Small intestine (tissue), 7 donors: ENCODE measurements at regions not wholly inside any gene's neighbourhood (a gene's known extent, or its start where the extent isn't known, plus 50 kb on each side); places are given as distances from the start of the nearest gene placed in this dataset.

ENCODE experiments used
- DNase-seq, 2 donors: peaks; one replicate each; pipeline versions ENCODE4 v3.0.0 to v3.0.0-alpha.2; 2013
- FAIRE-seq: peaks from 2 replicates; lab custom pipeline; 2012; peaks lifted over from hg19 to GRCh38; lab: Jason Lieb, UNC
- H3K27ac ChIP-seq, 3 donors: one replicate each; pipeline ENCODE4 v1.5.1; 2013; ENCODE audit warnings: low read length in 2 of 3, mild to moderate bottlenecking in 2 of 3, control low read depth in 1 of 3, inconsistent platforms in 1 of 3, low read depth in 1 of 3, moderate library complexity in 1 of 3
- H3K27me3 ChIP-seq, 3 donors: one replicate each; pipeline ENCODE4 v1.6.1; 2013; ENCODE audit warnings: low read length in 3 of 3, inconsistent platforms in 1 of 3; ENCODE audit not compliant: control insufficient read depth in 3 of 3, insufficient read depth in 3 of 3
- H3K36me3 ChIP-seq, 3 donors: one replicate each; pipeline ENCODE4 v1.6.1; 2013; ENCODE audit warnings: low read length in 3 of 3, inconsistent platforms in 1 of 3, low read depth in 1 of 3, mild to moderate bottlenecking in 1 of 3, moderate library complexity in 1 of 3; ENCODE audit not compliant: control insufficient read depth in 3 of 3, insufficient read depth in 2 of 3
- H3K4me1 ChIP-seq, 3 donors: one replicate each; pipeline ENCODE4 v1.6.1; 2013; ENCODE audit warnings: low read length in 2 of 3, inconsistent platforms in 1 of 3, low read depth in 1 of 3, mild to moderate bottlenecking in 1 of 3, moderate library complexity in 1 of 3; ENCODE audit not compliant: control insufficient read depth in 3 of 3, insufficient read depth in 2 of 3
- H3K4me3 ChIP-seq, 3 donors: one replicate each; pipeline ENCODE4 v1.5.1; 2013; ENCODE audit warnings: low read length in 3 of 3, control low read depth in 1 of 3, inconsistent platforms in 1 of 3, low read depth in 1 of 3, mild to moderate bottlenecking in 1 of 3, moderate library complexity in 1 of 3
- H3K9me3 ChIP-seq, 2 donors: one replicate each; pipeline ENCODE4 v1.6.1; 2013; ENCODE audit warnings: low read depth in 1 of 2, low read length in 1 of 2; ENCODE audit not compliant: control insufficient read depth in 2 of 2, insufficient read depth in 1 of 2
- WGBS, 3 donors: extraction: QIAGEN DNeasy Blood & Tissue Kit; methylation state at CpG; one replicate each; pipeline ENCODE4 v1.1.7; 2013; 5-methylcytosine and 5-hydroxymethylcytosine counted together
- donor health status: healthy with polysubstance abuse.
- donor health status: control.
- donor health status: control.
- donor health status: Bipolar disorder and iron deficiency.
- donor health status: healthy.

DNA sequence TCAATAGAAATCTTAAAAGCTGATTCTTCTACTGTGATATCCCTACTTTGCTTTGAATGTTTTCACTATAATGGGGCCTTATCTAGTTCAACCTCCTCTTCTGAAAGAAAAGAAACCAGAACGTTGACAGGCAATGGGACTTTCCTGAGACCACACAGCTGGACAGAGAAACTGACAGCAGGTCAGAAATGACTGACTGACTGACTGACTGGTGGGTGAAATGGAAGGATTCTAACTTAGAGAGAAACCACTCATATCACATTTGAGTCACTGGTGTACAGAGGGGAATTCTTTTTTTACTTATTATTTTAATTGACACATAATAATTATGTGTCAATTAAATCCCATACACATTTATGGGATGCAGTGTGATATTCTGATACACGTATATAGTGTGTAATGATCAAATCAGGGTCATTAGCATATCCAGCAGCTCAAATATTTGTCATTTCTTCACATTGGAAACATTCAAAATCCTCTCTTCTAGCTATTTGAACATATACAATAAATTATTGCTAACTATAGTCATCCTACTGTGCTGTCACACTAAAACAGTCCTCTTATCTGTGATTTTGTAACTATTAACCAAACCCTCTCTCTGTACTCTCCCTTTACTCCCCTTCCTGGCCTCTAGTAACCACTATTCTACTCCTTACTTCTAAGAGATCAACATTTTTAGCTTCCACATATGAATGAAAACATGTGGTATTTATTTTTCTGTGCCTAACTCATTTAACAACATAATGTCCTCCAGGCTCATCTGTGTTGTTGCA lies 64.8 kb upstream of the NRSN1 start:
- H3K9me3 ChIP-seq, result no peaks in the 10 kb centered on the region
- no peaks in the 10 kb centered on the region for H3K27me3 ChIP-seq
- FAIRE-seq (no peak), DNase-seq (no peak)
- 56 to 59% (median 56%) methylated on average over 2 of the region's 2 CpGs for WGBS, 3 donors
- H3K36me3 ChIP-seq, result no peaks in the 10 kb centered on the region
- no peak overlapping the region for H3K27ac ChIP-seq
- H3K4me1 ChIP-seq, result no peaks in the 10 kb centered on the region
- no peak overlapping the region for H3K4me3 ChIP-seq

DNA sequence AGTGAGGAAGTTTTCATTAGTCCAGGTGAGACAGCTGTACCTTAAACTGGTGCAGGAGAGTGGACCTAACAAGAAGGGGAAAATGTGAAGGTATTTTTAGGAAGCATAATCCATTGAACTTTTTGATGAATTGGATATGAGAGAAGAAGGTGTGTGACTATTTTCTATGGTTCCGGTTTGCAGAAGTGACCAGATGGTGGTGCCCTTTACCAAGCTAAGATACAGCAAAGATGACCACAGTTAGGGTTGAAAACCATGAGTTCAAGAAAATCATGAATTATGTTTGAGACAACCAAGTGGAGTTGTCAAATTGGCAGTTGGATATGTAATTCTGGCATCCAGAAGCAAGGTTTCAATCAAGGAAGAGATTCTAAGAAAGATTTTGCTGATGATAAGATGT lies 61.9 kb upstream of the NRSN1 start:
- no peaks in the 10 kb centered on the region for H3K36me3 ChIP-seq
- no peak for FAIRE-seq
- H3K4me1 ChIP-seq, result no peaks in the 10 kb centered on the region
- H3K27ac ChIP-seq, result no peak overlapping the region
- H3K27me3 ChIP-seq, result no peaks in the 10 kb centered on the region
- 45 to 59% (median 48%) methylated on average over 1 of the region's 1 CpG for WGBS, 3 donors
- peak in 1 of 2 donors; percentile 49 for DNase-seq
- no peak overlapping the region for H3K4me3 ChIP-seq
- H3K9me3 ChIP-seq, result no peaks in the 10 kb centered on the region

DNA sequence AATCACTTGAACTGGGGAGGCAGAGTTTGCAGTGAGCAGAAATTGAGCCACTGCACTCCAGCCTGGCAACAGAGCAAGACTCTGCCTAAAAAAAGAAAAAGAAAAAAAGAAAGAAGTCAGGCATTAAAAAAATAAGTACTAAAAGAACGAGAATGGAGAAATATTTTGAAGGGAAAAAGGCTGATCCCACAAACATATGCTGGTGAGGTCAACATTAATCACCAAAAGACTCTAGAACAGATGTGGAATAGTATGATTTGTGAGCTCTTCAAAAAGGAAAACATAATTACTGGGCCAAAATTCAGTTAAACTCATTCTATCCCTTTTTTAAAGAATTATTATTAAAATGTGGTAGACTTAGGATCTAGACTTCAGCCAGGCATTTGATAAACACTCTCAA lies 61.2 kb upstream of the NRSN1 start:
- no peak for DNase-seq
- no peak overlapping the region for H3K4me3 ChIP-seq
- WGBS, 3 donors, result 45 to 61% (median 58%) methylated on average over 1 of the region's 1 CpG
- no peak overlapping the region for H3K27ac ChIP-seq
- H3K4me1 ChIP-seq, result no peaks in the 10 kb centered on the region
- H3K9me3 ChIP-seq, result no peaks in the 10 kb centered on the region
- no peaks in the 10 kb centered on the region for H3K36me3 ChIP-seq
- FAIRE-seq, result no peak
- H3K27me3 ChIP-seq, result no peaks in the 10 kb centered on the region

DNA sequence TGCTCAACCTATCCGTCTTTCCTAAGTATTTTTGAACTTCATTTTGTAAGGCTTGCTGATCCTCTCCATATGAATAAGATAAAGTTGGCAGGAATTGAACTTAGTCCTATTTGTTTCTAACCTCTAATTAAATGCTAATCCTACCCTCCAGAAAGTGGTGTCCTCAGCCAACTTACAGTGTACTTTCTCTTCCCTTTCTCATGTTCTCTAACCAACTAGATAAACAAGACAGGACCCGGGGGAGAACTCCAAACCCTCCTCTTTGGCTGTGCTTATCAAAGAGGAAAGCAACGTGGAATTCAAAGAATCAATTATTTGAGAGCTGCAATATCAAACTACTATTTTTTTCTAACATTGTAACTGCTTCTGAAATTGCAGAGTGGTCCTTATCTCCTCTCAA lies 56.5 kb upstream of the NRSN1 start:
- no peak for DNase-seq
- H3K4me1 ChIP-seq, result no peaks in the 10 kb centered on the region
- FAIRE-seq, result no peak
- WGBS, 3 donors, result 40 to 46% (median 42%) methylated on average over 3 of the region's 3 CpGs
- H3K27me3 ChIP-seq, result no peaks in the 10 kb centered on the region
- no peaks in the 10 kb centered on the region for H3K36me3 ChIP-seq
- no peak overlapping the region for H3K4me3 ChIP-seq
- H3K9me3 ChIP-seq, result no peaks in the 10 kb centered on the region
- no peak overlapping the region for H3K27ac ChIP-seq

DNA sequence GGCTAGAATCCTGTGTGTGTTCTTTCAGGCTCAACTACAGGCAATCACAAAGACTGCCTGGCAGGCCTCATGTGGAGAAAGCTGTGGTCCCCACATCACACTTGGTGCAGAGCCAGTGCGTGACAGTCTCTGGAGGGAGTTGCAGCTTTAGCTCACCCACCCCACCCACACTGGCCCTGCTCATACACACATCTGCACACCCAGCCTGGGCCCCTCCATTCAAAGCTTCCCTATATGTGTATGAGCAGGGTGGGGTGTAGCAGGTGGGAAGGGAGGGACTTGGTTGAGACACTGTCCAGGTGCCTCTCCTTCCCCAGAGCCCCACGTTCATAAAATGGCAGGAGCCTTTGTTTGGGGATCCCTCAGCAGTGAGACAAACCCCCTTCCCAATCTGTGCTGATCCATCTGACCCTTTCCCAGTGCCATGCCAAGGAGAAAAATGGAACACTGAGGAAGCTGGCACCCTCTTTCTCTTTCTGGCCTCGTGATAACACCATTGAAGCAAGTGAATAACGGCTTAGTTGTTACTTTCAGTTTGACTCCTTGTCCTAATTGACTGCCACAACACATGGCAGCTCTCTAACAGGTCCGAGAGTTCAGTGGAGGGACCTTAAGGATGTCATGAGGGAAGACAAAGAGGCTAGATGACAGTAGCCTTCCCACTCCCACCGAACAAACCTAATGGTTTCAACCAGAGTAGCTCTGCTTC lies 53.8 kb upstream of the NRSN1 start:
- DNase-seq (no peak), FAIRE-seq (no peak)
- no peak overlapping the region for H3K27ac ChIP-seq
- no peaks in the 10 kb centered on the region for H3K4me1 ChIP-seq
- H3K9me3 ChIP-seq, result no peaks in the 10 kb centered on the region
- 62 to 71% (median 67%) methylated on average over 6 of the region's 6 CpGs for WGBS, 3 donors
- no peaks in the 10 kb centered on the region for H3K36me3 ChIP-seq
- H3K27me3 ChIP-seq, result no peaks in the 10 kb centered on the region
- no peak overlapping the region for H3K4me3 ChIP-seq

DNA sequence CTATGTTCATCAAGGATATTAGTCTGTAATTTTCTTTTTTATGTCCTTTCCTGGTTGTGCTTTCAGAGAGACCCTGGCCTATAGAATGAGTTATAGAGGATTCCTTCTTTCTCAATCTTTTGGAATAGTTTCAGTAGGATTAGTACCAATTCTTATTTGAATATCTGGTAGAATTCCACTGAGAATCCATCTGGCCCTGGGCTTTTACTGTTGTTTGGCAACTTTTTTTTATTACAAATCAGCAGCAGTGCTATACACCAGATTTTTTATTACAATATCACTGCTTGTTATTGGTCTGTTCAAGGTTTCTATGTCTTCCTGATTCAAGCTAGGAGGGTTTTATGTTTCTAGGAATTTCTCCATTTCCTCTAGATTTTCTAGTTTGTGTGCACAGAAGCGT lies 50.0 kb upstream of the NRSN1 start:
- H3K4me1 ChIP-seq, result no peaks in the 10 kb centered on the region
- H3K9me3 ChIP-seq, result no peaks in the 10 kb centered on the region
- 83 to 86% (median 85%) methylated on average over 1 of the region's 1 CpG for WGBS, 3 donors
- no peaks in the 10 kb centered on the region for H3K27me3 ChIP-seq
- no peak overlapping the region for H3K27ac ChIP-seq
- no peak for FAIRE-seq
- DNase-seq, result no peak
- no peaks in the 10 kb centered on the region for H3K36me3 ChIP-seq
- no peak overlapping the region for H3K4me3 ChIP-seq
